ENCODE measurements at regions not wholly inside any gene's neighbourhood (a gene's known extent, or its start where the extent isn't known, plus 50 kb on each side); places are given as distances from the start of the nearest gene placed in this dataset.

GRCh38 chr18:24810561-24811305 lies 350.3 kb downstream of the HRH4 start:
- 74 to 78% methylated on average over 9 of the region's 9 CpGs for WGBS, 2 donors
- H3K27ac ChIP-seq, result no peak overlapping the region
- TF ChIP-seq CTCF (IDR thresholded peaks at IDR 0.05), result no peak
- TF ChIP-seq POLR2A (IDR thresholded peaks at IDR 0.05), result no peak
- no peaks in the 10 kb centered on the region for H3K9me3 ChIP-seq
- intact Hi-C loops (cut with DNase I; ENCODE audit: low total_unique reads), result no loop called here
- H3K27me3 ChIP-seq, result no peaks in the 10 kb centered on the region
- H3K4me1 ChIP-seq, result no peaks in the 10 kb centered on the region
- no peak for DNase-seq
- no peaks in the 10 kb centered on the region for H3K36me3 ChIP-seq (ENCODE audit: low read depth, missing control alignments)
- H3K4me3 ChIP-seq, result no peak overlapping the region

- no peak overlapping the region for H3K4me3 ChIP-seq
- TF ChIP-seq POLR2A (IDR thresholded peaks at IDR 0.05), result no peak
- no peak for TF ChIP-seq CTCF (IDR thresholded peaks at IDR 0.05)
- no peaks in the 10 kb centered on the region for H3K9me3 ChIP-seq
- no peaks in the 10 kb centered on the region for H3K27me3 ChIP-seq
- no peak for DNase-seq
- intact Hi-C loops (cut with DNase I; ENCODE audit: low total_unique reads), result no loop called here
- H3K27ac ChIP-seq, result no peak overlapping the region
- WGBS, 2 donors, result 81 to 88% methylated on average over 10 to 11 of the region's 11 CpGs
- no peaks in the 10 kb centered on the region for H3K36me3 ChIP-seq (ENCODE audit: low read depth, missing control alignments)
- H3K4me1 ChIP-seq, result no peaks in the 10 kb centered on the region
Observed at GRCh38 chr18:24811950-24812681, 351.7 kb downstream of the HRH4 start.

GRCh38 chr18:24814521-24814920 lies 354.1 kb downstream of the HRH4 start:
- TF ChIP-seq CTCF (IDR thresholded peaks at IDR 0.05), result no peak
- TF ChIP-seq POLR2A (IDR thresholded peaks at IDR 0.05), result no peak
- no peak for DNase-seq
- 75 to 78% methylated on average over 3 of the region's 3 CpGs for WGBS, 2 donors
- no peak overlapping the region for H3K4me3 ChIP-seq
- H3K27ac ChIP-seq, result no peak overlapping the region
- no peaks in the 10 kb centered on the region for H3K36me3 ChIP-seq (ENCODE audit: low read depth, missing control alignments)
- peaks cover 3% of the 10 kb centered on the region for H3K4me1 ChIP-seq
- no peaks in the 10 kb centered on the region for H3K27me3 ChIP-seq
- no peaks in the 10 kb centered on the region for H3K9me3 ChIP-seq
- intact Hi-C loops (cut with DNase I; ENCODE audit: low total_unique reads), result no loop called here

- DNase-seq, result no peak
- Histone ChIP-seq H3K4me1 (peaks cover 3% of the 10 kb centered on the region), H3K4me3 (no peak overlapping the region), H3K27ac (no peak overlapping the region), H3K36me3 (ENCODE audit: low read depth, missing control alignments) (no peaks in the 10 kb centered on the region), H3K27me3 (no peaks in the 10 kb centered on the region), H3K9me3 (no peaks in the 10 kb centered on the region)
- intact Hi-C loops (cut with DNase I; ENCODE audit: low total_unique reads), result no loop called here
- WGBS, 2 donors, result 77 to 89% methylated on average over 3 of the region's 3 CpGs
- no peak for TF ChIP-seq CTCF (IDR thresholded peaks at IDR 0.05)
Observed at GRCh38 chr18:24817150-24817549, 356.7 kb downstream of the HRH4 start.

Measured in testis (tissue), 2 donors.